Right ventricle myocardium inferior (tissue), 1 donor: ENCODE measurements at regions not wholly inside any gene's neighbourhood (a gene's known extent, or its start where the extent isn't known, plus 50 kb on each side); places are given as distances from the start of the nearest gene placed in this dataset.
"Not testable (repeated sequence)": the region's sequence is repeated elsewhere in the genome, so short reads cannot be mapped to it uniquely, and the experiment has no call there.

Source experiments
- ATAC-seq: fragments of 200-7000 bp; cut with Tn5 transposase; one replicate; pipeline ENCODE4 v1.9.1; 2020; ENCODE audit warnings: mild to moderate bottlenecking, moderate library complexity
- DNase-seq: peaks from one replicate; pipeline ENCODE4 v3.0.0; 2021; ENCODE audit errors: missing footprints
- intact Hi-C: fragments of 100-400 bp; cut with DNase I; formaldehyde crosslinking; loops from one replicate; pipeline ENCODE4 v1.11.0; 2022
- donor health status: DM: no; HTN: yes; CAD: no; lungs with severe emphysema.

- ATAC-seq (no peak), DNase-seq (no peak)
- intact Hi-C loops = no loop called here
Measured at GRCh38 chrX:65451663-65452062, 82.9 kb downstream of the LAS1L start.

GRCh38 chrX:65420154-65420553 lies 114.4 kb downstream of the LAS1L start:
- DNase-seq = no peak
- ATAC-seq = no peak
- intact Hi-C loops = no loop called here

DNA sequence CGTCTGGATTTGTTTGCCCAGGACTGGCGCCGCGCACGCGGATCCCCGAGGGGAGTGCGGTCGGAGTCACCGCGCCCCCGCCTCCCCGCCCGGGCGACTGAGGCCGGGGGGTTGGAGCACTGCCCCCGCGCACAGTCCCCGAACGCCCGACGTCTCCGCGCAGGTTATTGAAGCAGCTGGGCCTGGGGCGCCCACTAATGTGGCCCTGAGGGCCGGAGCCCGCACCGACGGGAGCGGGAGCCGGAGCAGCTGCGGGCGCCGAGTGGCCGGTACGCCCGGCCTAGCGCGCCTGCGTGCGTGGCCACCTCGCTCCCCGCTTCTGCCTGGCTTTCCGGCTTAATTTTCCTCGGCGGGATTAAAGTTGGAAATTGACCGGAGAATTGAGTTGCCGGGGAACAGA lies 126.9 kb downstream of the LAS1L start:
- ATAC-seq, DNase-seq, intact Hi-C loops: not testable (repeated sequence)

DNA sequence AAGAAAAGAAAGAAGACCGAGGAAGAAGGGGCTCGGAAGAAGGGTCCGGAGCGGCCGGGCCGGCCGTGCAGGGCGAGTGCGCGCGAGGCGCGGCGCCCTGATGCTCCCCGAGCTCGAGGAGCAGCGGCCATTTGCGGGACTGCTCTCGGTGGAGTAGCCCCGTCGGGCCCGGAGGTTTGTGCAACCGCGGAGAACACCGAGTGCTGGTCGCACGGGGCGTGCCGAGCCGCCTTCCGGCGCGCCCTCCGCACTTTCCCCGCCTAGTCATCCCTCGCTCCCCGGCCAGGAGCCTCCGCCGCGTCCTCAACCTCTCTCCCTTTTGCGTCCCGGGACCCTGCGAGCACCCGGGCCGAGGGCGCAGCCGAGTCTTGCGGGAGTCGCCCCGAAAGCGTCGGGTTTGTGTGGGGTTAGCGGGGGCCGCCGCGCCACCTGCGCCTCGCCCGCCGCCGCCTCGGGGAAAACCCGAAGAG lies 127.4 kb downstream of the LAS1L start:
- intact Hi-C loops = no loop called here
- DNase-seq (no peak), ATAC-seq (no peak)

DNA sequence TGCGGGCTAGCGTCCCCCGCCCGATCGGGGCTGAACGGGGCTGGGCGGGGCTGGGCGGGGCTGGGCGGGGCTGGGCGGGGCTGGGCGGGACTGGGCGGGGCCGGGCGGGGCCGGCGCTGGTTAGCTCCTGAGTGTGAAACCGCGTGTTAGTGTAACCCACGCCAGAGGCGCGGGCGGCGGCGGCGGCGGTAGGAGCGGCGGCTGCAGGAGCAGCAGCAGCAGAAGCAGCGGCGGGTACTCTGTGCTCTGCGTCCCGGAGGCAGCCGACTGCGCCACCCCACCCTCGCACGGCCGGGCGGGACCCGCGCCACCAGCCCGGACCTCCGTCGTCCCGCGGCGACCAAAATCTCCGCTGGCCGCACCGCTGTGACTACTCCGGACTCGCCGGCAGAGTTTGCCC lies 128.1 kb downstream of the LAS1L start:
- ATAC-seq = no peak
- no peak for DNase-seq
- intact Hi-C loops = no loop called here

DNA sequence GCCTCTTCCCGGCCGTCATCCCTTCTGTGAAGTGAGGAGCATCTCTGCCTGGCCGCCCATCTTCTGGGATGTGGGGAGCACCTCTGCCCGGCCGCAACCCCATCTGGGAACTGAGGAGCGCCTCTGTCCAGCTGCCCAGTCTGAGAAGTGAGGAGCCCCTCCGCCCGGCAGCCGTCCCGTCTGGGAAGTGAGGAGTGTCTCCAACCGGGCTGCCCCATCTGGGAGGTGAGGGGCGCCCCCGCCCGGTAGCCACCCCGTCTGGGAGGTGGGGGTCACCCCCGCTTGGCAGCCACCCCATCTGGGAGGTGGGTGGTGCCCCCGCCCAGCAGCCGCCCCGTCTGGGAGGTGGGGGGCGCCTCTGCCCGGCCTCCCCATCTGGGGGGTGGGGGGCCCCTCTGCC lies 142.3 kb downstream of the LAS1L start:
- ATAC-seq = no peak
- intact Hi-C loops = no loop called here
- peak; percentile 33 for DNase-seq

GRCh38 chrX:65389120-65389519 lies 145.5 kb downstream of the LAS1L start:
- ATAC-seq, DNase-seq, intact Hi-C loops: not testable (repeated sequence)
